ENCODE measurements at regions not wholly inside any gene's neighbourhood (a gene's known extent, or its start where the extent isn't known, plus 50 kb on each side); places are given as distances from the start of the nearest gene placed in this dataset.

DNA sequence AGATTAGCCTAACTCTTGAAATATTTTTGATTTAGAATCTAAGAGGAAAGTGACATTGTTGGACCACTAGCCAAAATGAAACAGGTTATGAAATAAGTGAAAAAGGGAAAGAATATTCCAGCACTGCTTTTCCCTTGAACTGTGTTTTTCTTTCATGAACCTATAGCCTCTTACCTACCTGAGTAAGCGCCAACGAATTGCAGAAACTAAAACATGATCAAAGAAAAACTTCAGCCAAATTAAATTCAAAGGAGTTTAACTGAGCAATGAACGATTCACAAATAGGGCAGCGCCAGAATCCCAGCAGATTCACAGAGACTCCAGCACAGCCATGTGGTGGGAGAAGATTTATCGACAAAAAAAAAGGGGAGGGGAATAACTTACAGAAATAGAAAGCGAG, 518.6 kb downstream of the PIK3C3 start:
- H3K4me3 ChIP-seq (ENCODE audit: control insufficient read depth, low read depth, low read length) = no peak overlapping the region
- TF ChIP-seq, protein P1, sequence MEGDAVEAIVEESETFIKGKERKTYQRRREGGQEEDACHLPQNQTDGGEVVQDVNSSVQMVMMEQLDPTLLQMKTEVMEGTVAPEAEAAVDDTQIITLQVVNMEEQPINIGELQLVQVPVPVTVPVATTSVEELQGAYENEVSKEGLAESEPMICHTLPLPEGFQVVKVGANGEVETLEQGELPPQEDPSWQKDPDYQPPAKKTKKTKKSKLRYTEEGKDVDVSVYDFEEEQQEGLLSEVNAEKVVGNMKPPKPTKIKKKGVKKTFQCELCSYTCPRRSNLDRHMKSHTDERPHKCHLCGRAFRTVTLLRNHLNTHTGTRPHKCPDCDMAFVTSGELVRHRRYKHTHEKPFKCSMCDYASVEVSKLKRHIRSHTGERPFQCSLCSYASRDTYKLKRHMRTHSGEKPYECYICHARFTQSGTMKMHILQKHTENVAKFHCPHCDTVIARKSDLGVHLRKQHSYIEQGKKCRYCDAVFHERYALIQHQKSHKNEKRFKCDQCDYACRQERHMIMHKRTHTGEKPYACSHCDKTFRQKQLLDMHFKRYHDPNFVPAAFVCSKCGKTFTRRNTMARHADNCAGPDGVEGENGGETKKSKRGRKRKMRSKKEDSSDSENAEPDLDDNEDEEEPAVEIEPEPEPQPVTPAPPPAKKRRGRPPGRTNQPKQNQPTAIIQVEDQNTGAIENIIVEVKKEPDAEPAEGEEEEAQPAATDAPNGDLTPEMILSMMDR (IDR thresholded peaks at IDR 0.05; ENCODE audit: control insufficient read depth, insufficient read depth, low read depth, low read length, missing control alignments) = no peak
- no peak for DNase-seq (ENCODE audit: low read depth)

DNA sequence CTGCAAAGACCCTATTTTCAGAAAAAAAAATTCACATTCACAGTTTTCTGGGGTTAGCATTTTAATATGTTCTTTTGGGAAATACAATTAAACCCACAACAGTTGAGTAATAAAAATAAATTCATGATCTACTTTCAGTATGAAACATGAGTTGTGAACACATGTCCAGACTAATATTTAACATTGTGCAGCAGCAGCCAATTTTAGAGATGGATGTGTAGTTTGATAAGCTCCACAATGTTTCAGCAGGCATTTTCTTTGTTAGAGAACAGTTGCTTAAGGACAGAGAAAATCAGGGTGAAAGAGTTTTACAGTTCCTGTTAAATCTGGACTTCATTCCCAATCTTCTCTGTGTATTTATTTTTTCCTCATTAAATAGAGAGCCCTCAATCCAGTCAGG, 519.5 kb downstream of the PIK3C3 start:
- DNase-seq (ENCODE audit: low read depth) = no peak
- TF ChIP-seq, protein P1 (IDR thresholded peaks at IDR 0.05; ENCODE audit: control insufficient read depth, insufficient read depth, low read depth, low read length, missing control alignments) = no peak
- H3K4me3 ChIP-seq (ENCODE audit: control insufficient read depth, low read depth, low read length) = no peak overlapping the region

DNA sequence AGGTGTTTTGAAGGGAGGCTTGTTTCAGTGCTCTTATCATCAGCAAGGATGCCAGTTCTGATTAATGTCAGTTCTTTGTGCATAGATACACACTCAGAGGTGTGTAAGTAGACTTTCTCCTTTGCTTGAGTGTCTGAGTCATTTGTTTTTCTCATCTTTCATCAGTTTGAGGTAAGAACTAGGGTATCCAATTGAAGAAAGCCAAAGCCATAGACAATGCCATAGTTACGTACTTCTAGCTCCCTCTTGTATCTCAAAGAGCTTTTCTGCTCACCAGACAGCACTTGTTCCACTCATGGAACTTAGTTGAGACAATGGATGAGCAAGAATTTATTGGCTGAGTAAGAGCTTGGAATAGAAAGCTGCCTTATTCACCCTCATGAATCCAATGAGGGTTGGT, 520.1 kb downstream of the PIK3C3 start:
- TF ChIP-seq, protein P1 (IDR thresholded peaks at IDR 0.05; ENCODE audit: control insufficient read depth, insufficient read depth, low read depth, low read length, missing control alignments) = no peak
- no peak overlapping the region for H3K4me3 ChIP-seq (ENCODE audit: control insufficient read depth, low read depth, low read length)
- DNase-seq (ENCODE audit: low read depth) = no peak

DNA sequence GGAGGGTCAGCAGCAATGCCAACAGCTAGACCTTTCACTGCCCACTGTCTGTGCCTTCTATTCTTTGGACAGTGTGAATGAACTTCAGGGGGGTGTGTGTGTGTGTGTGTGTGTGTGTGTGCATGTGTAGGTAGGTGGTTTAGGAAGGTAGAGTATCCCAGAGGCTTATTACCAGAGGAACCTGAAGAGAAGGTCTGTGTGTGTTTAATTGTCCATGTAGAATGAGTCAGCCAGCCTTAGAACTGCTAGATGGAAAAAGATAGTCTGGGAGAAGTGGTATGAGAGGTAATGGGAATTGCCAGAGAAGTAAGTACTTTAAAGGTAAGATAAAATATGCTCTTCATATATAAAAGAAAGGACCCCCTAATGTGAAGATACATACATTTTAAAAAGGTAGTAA, 522.2 kb downstream of the PIK3C3 start:
- TF ChIP-seq, protein P1 (IDR thresholded peaks at IDR 0.05; ENCODE audit: control insufficient read depth, insufficient read depth, low read depth, low read length, missing control alignments) = no peak
- H3K4me3 ChIP-seq (ENCODE audit: control insufficient read depth, low read depth, low read length) = no peak overlapping the region
- DNase-seq (ENCODE audit: low read depth) = no peak

DNA sequence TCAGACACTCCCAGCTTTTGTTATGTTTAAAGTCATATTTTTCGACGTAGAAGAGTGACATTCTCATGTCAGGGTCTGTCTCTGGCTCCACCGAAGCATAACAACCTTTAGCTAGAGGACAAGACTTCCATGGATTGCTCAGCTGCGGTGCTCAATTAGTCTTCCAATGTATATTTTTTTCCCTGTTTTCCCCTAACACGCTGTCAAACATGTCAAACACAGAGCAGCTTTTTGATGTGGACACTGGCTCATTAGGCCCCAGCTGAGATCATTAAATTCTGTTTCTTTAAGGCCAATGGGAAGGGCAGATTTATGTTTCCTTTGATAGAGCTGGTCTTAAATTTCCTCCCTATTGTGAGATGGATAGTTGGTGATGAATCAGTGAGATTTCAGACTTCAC, 525.4 kb downstream of the PIK3C3 start:
- H3K4me3 ChIP-seq (ENCODE audit: control insufficient read depth, low read depth, low read length) = no peak overlapping the region
- DNase-seq (ENCODE audit: low read depth) = no peak
- TF ChIP-seq, protein P1 (IDR thresholded peaks at IDR 0.05; ENCODE audit: control insufficient read depth, insufficient read depth, low read depth, low read length, missing control alignments) = no peak

DNA sequence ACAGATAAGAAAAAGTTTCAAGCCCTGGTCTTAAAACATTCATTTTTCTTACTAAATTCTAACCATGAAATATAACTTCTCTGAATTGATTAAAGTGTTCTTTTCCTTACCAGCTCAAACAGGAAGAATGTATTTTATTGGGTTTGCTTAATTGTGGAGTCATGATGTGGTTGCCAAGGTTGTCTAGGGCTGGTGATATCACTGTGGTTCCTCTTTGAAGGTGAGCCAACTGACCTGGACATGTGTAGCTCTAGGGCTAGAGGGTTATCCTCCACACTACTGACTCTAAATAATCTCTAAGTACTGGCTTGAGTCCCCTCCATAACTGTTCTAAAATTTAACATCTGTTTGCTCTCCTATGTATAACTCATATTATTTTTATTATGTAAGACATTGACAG, 529.6 kb downstream of the PIK3C3 start:
- DNase-seq (ENCODE audit: low read depth) = no peak
- no peak overlapping the region for H3K4me3 ChIP-seq (ENCODE audit: control insufficient read depth, low read depth, low read length)
- TF ChIP-seq, protein P1 (IDR thresholded peaks at IDR 0.05; ENCODE audit: control insufficient read depth, insufficient read depth, low read depth, low read length, missing control alignments) = no peak

DNA sequence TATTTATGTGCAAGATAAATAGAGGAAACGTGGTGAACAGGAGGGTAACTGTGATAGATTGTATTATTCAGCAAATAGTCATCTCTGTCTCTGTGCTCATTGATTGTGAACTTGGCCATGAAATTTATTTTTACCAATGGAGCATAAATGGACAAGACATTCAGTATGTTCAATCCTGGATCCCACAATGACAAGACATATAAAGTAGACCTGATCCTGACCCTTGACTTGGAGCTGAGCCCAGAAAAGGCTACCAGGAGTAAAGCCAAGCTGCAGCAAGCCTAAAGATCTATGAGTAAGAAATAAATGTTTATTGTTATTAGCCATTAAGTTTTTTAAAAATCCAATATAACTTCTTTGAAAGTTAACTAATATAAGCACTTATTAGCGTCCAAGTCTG, 531.2 kb downstream of the PIK3C3 start:
- TF ChIP-seq, protein P1 (IDR thresholded peaks at IDR 0.05; ENCODE audit: control insufficient read depth, insufficient read depth, low read depth, low read length, missing control alignments) = no peak
- no peak for DNase-seq (ENCODE audit: low read depth)
- no peak overlapping the region for H3K4me3 ChIP-seq (ENCODE audit: control insufficient read depth, low read depth, low read length)

All from AG09309 (cell line).